MM.1S (cell line): ENCODE measurements at regions not wholly inside any gene's neighbourhood (a gene's known extent, or its start where the extent isn't known, plus 50 kb on each side); places are given as distances from the start of the nearest gene placed in this dataset.

Source experiments
- DNase-seq: peaks from one replicate; pipeline ENCODE4 v3.0.0-alpha.2; 2015
- H2AFZ ChIP-seq: fragments of 300-600 bp; sonication (generic); 2 replicates; pipeline ENCODE4 v1.6.0; 2016; ENCODE audit warnings: antibody characterized with exemption, low read length
- H3F3A ChIP-seq: fragments of 300-600 bp; sonication (generic); 2 replicates; pipeline ENCODE4 v1.6.1; 2016; ENCODE audit warnings: mild to moderate bottlenecking, antibody characterized with exemption, low read length, moderate library complexity, mixed read lengths; ENCODE audit not compliant: insufficient read depth
- H3K27ac ChIP-seq: fragments of 300-600 bp; sonication (generic); 2 replicates; pipeline ENCODE4 v1.5.1; 2016; ENCODE audit warnings: mild to moderate bottlenecking, low read length
- H3K27me3 ChIP-seq: fragments of 300-600 bp; sonication (generic); replicated peaks from 2 replicates; pipeline ENCODE4 v1.6.0; 2016; ENCODE audit warnings: low read length; ENCODE audit not compliant: insufficient read depth
- H3K36me3 ChIP-seq: fragments of 300-600 bp; sonication (generic); replicated peaks from 2 replicates; pipeline ENCODE4 v1.6.1; 2016; ENCODE audit warnings: mild to moderate bottlenecking, low read length, mixed read lengths; ENCODE audit not compliant: insufficient read depth
- H3K4me1 ChIP-seq: fragments of 300-600 bp; sonication (generic); 2 replicates; pipeline ENCODE4 v1.6.1; 2016; ENCODE audit warnings: low read length, mixed read lengths
- H3K4me2 ChIP-seq: fragments of 300-600 bp; sonication (generic); 2 replicates; pipeline ENCODE4 v1.6.0; 2016; ENCODE audit warnings: low read depth, low read length
- H3K4me3 ChIP-seq: fragments of 300-600 bp; sonication (generic); 2 replicates; pipeline ENCODE4 v1.5.1; 2016; ENCODE audit warnings: low read length, mixed read lengths
- H3K79me2 ChIP-seq: fragments of 300-600 bp; sonication (generic); 2 replicates; pipeline ENCODE4 v1.6.1; 2016; ENCODE audit warnings: mixed run types, low read length, mixed read lengths
- H3K9ac ChIP-seq: fragments of 300-600 bp; sonication (generic); 2 replicates; pipeline ENCODE4 v1.6.1; 2016; ENCODE audit warnings: low read length, mixed read lengths
- H3K9me2 ChIP-seq: fragments of 300-600 bp; sonication (generic); replicated peaks from 2 replicates; pipeline ENCODE4 v1.6.1; 2016; ENCODE audit warnings: mild to moderate bottlenecking, low read length, mixed read lengths; ENCODE audit not compliant: insufficient read depth
- H3K9me3 ChIP-seq: fragments of 300-600 bp; sonication (generic); replicated peaks from 2 replicates; pipeline ENCODE4 v1.6.1; 2016; ENCODE audit warnings: mild to moderate bottlenecking, low read length, mixed read lengths; ENCODE audit not compliant: insufficient read depth
- H4K20me1 ChIP-seq: fragments of 300-600 bp; sonication (generic); 2 replicates; pipeline ENCODE4 v1.6.1; 2016; ENCODE audit warnings: mild to moderate bottlenecking, low read length, moderate library complexity, mixed read lengths; ENCODE audit not compliant: insufficient read depth
- EZH2 ChIP-seq: fragments of 300-600 bp; sonication (generic); optimal IDR thresholded peaks from 2 replicates; pipeline ENCODE3; 2017; ENCODE audit warnings: low read depth, mild to moderate bottlenecking, antibody characterized with exemption, low read length, mixed read lengths
- EZH2phosphoT487 ChIP-seq: fragments of 300-600 bp; sonication (generic); IDR thresholded peaks from 2 replicates; pipeline ENCODE4 v1.6.1; 2018; ENCODE audit warnings: antibody characterized with exemption, low read length
- TF ChIP-seq, protein P1 (sequence below): fragments of 300-600 bp; sonication (generic); IDR thresholded peaks from 2 replicates; pipeline ENCODE4 v1.5.1; 2016; ENCODE audit warnings: antibody characterized with exemption, low read length, mixed read lengths

DNA sequence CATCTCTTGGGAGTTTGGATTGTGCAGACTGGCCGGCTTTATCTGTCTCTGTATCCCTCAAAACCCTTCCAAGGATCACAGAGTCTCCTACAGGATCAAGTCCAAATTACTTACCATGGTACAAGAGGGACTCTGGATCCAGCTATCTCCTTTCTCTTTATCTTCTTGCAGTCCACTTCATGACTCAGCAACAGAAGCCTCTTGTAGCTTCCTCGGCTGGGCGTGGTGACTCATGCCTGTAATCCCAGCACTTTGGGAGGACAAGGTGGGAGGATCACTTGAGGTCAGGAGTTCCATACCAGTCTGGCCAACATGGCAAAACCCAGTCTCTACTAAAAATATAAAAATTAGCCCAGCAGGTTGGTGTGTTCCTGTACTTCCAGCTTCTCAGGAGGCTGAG lies 189.7 kb downstream of the BCAT1 start:
- H3F3A ChIP-seq, result no peaks in the 10 kb centered on the region
- H3K9me3 ChIP-seq, result no peaks in the 10 kb centered on the region
- no peaks in the 10 kb centered on the region for H3K79me2 ChIP-seq
- no peaks in the 10 kb centered on the region for H3K9me2 ChIP-seq
- no peak overlapping the region for H3K4me2 ChIP-seq
- H3K36me3 ChIP-seq, result no peaks in the 10 kb centered on the region
- no peaks in the 10 kb centered on the region for H3K27me3 ChIP-seq
- H2AFZ ChIP-seq, result no peak overlapping the region
- DNase-seq, result no peak
- TF ChIP-seq, protein P1, sequence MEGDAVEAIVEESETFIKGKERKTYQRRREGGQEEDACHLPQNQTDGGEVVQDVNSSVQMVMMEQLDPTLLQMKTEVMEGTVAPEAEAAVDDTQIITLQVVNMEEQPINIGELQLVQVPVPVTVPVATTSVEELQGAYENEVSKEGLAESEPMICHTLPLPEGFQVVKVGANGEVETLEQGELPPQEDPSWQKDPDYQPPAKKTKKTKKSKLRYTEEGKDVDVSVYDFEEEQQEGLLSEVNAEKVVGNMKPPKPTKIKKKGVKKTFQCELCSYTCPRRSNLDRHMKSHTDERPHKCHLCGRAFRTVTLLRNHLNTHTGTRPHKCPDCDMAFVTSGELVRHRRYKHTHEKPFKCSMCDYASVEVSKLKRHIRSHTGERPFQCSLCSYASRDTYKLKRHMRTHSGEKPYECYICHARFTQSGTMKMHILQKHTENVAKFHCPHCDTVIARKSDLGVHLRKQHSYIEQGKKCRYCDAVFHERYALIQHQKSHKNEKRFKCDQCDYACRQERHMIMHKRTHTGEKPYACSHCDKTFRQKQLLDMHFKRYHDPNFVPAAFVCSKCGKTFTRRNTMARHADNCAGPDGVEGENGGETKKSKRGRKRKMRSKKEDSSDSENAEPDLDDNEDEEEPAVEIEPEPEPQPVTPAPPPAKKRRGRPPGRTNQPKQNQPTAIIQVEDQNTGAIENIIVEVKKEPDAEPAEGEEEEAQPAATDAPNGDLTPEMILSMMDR, result no peak
- TF ChIP-seq EZH2phosphoT487 (no peak), EZH2 (no peak)
- no peaks in the 10 kb centered on the region for H3K4me1 ChIP-seq
- no peak overlapping the region for H3K4me3 ChIP-seq
- no peak overlapping the region for H3K9ac ChIP-seq
- no peaks in the 10 kb centered on the region for H4K20me1 ChIP-seq
- no peak overlapping the region for H3K27ac ChIP-seq

DNA sequence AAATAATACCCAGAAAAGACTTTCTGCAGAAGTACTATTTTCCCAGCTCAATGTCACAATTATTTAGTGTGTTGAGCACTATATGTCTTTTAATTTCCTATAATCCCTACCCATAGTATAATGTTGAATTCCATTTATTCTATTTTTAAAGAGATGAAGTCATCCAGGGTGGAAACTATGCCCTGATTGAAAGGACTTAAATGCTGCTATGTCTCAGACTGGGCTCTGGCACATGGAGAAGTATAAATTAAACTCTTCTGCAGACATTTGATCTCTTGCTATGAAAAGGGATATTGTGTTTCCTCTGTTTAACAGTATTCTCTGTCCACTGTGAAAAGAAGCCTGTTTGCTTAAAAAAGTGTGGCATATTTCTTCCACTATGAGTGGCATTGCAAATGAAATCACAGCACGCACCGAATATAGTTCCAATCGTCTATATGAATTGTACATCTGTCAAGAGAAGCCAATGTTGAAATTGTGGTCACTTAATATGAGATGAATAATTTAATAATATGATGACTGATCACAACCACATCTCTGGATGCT lies 192.3 kb downstream of the BCAT1 start:
- no peak for DNase-seq
- H2AFZ ChIP-seq, result no peak overlapping the region
- no peaks in the 10 kb centered on the region for H3K9me3 ChIP-seq
- no peak overlapping the region for H3K4me2 ChIP-seq
- no peak overlapping the region for H3K4me3 ChIP-seq
- H4K20me1 ChIP-seq, result no peaks in the 10 kb centered on the region
- no peaks in the 10 kb centered on the region for H3K79me2 ChIP-seq
- H3K9me2 ChIP-seq, result no peaks in the 10 kb centered on the region
- TF ChIP-seq EZH2phosphoT487 (no peak), EZH2 (no peak)
- TF ChIP-seq, protein P1, result no peak
- no peak overlapping the region for H3K9ac ChIP-seq
- H3F3A ChIP-seq, result no peaks in the 10 kb centered on the region
- no peak overlapping the region for H3K27ac ChIP-seq
- H3K27me3 ChIP-seq, result no peaks in the 10 kb centered on the region
- no peaks in the 10 kb centered on the region for H3K36me3 ChIP-seq
- no peaks in the 10 kb centered on the region for H3K4me1 ChIP-seq

DNA sequence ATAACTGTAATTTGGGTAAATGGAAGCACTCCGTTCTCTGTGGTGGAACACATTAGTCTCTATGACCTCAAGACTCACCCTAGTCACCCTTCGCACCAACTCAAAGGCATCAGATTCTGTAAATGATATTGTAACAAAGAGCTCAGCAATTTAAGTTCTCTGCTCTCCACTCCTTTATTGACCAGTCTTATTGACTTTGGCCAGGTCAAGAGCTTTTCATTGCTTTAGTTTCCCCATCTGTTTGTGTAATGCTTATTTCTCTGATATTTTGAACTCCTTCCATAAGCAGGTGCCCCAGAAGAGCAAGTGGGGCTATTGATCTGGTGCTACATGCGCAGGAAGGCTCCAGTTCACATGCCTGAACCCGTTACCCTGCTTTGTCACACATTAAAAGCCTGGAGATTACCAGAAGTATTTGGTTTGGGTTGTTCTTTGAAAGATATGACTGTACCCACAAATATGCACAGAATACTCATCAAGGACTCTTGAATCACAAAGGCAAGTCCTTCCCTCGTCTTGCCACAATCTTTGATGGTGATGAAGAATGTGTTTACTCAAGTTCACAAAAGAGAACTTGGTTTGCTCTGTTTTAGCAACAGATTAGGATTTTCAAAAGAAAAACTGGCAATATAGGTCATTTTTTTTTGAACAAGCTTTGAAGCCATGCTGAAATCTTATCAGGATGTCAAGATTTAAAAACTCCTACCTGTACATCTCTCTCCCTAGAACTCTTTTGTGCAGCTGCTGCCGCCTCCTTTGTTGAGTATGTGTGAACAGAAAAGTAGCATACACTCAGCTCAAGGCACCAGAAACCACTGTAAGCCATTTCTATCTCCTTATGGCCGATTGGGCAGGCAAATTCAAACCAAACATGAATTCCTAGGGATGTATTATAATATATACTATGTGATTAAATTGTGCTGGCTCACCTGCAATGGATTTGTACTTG lies 193.9 kb downstream of the BCAT1 start:
- Histone ChIP-seq H3K4me2 (no peak overlapping the region), H4K20me1 (no peaks in the 10 kb centered on the region), H3K4me3 (no peak overlapping the region), H3F3A (no peaks in the 10 kb centered on the region), H3K9me3 (no peaks in the 10 kb centered on the region), H3K4me1 (no peaks in the 10 kb centered on the region), H2AFZ (no peak overlapping the region), H3K36me3 (no peaks in the 10 kb centered on the region), H3K9ac (no peak overlapping the region), H3K9me2 (no peaks in the 10 kb centered on the region), H3K79me2 (no peaks in the 10 kb centered on the region), H3K27me3 (no peaks in the 10 kb centered on the region), H3K27ac (no peak overlapping the region)
- no peak for TF ChIP-seq EZH2phosphoT487
- no peak for TF ChIP-seq EZH2
- TF ChIP-seq, protein P1, result no peak
- no peak for DNase-seq
